HG03135 (cell line): ENCODE measurements at regions not wholly inside any gene's neighbourhood (a gene's known extent, or its start where the extent isn't known, plus 50 kb on each side); places are given as distances from the start of the nearest gene placed in this dataset.
"Not testable (repeated sequence)": the region's sequence is repeated elsewhere in the genome, so short reads cannot be mapped to it uniquely, and the experiment has no call there.

Source experiments
- ATAC-seq: cut with Tn5 transposase; IDR thresholded peaks from one replicate; pipeline ENCODE4 v1.9.1; 2021; ENCODE audit warnings: mild to moderate bottlenecking, moderate library complexity; ENCODE audit not compliant: unreplicated experiment

- no peak for ATAC-seq
Observed at GRCh38 chr12:66768293-66768692, 89.4 kb upstream of the GRIP1 start.

GRCh38 chr12:66774929-66775328, 96.1 kb upstream of the GRIP1 start:
- no peak for ATAC-seq

- no peak for ATAC-seq
Observed at GRCh38 chr12:66775871-66776270, 97.0 kb upstream of the GRIP1 start.

- peak; percentile 84 for ATAC-seq
Observed at GRCh38 chr12:66776974-66777373, 98.1 kb upstream of the GRIP1 start.

- no peak for ATAC-seq
Observed at GRCh38 chr12:66779466-66779865, 100.6 kb upstream of the GRIP1 start.

GRCh38 chr12:66786531-66787308, 107.8 kb upstream of the GRIP1 start:
- no peak for ATAC-seq

GRCh38 chr12:66799551-66799950, 120.7 kb upstream of the GRIP1 start:
- no peak for ATAC-seq

- ATAC-seq = no peak
Observed at GRCh38 chr12:66800046-66800445, 121.2 kb upstream of the GRIP1 start.

GRCh38 chr12:66803930-66804329, 125.1 kb upstream of the GRIP1 start:
- no peak for ATAC-seq

GRCh38 chr12:66804563-66804974, 125.7 kb upstream of the GRIP1 start:
- ATAC-seq = no peak

- no peak for ATAC-seq
Observed at GRCh38 chr12:66808606-66809005, 129.7 kb upstream of the GRIP1 start.

GRCh38 chr12:66813137-66813892, 134.4 kb upstream of the GRIP1 start:
- ATAC-seq = no peak

GRCh38 chr12:66819587-66819986, 140.7 kb upstream of the GRIP1 start:
- ATAC-seq = no peak

- no peak for ATAC-seq
Observed at GRCh38 chr12:66822961-66823360, 144.1 kb upstream of the GRIP1 start.

GRCh38 chr12:66823857-66824570, 145.1 kb upstream of the GRIP1 start:
- no peak for ATAC-seq

GRCh38 chr12:66825921-66826320, 147.0 kb upstream of the GRIP1 start:
- not testable (repeated sequence) for ATAC-seq

GRCh38 chr12:66829660-66830325, 150.9 kb upstream of the GRIP1 start:
- ATAC-seq = no peak

GRCh38 chr12:66831495-66831894, 152.6 kb upstream of the GRIP1 start:
- ATAC-seq = no peak

- ATAC-seq = no peak
Observed at GRCh38 chr12:66832997-66833396, 154.1 kb upstream of the GRIP1 start.

- no peak for ATAC-seq
Observed at GRCh38 chr12:66836623-66837310, 157.9 kb upstream of the GRIP1 start.

- no peak for ATAC-seq
Observed at GRCh38 chr12:66837311-66837627, 158.4 kb upstream of the GRIP1 start.
